Esophagus (tissue), 2 donors: ENCODE measurements at regions not wholly inside any gene's neighbourhood (a gene's known extent, or its start where the extent isn't known, plus 50 kb on each side); places are given as distances from the start of the nearest gene placed in this dataset.

Source experiments
- H3K27ac ChIP-seq, 2 donors: one replicate each; pipeline ENCODE4 v1.5.1; 2013; ENCODE audit warnings: low read depth in 2 of 2, mild to moderate bottlenecking in 2 of 2, inconsistent platforms in 1 of 2, low read length in 1 of 2, moderate library complexity in 1 of 2
- H3K27me3 ChIP-seq, 2 donors: one replicate each; pipeline ENCODE4 v1.6.1; 2013; ENCODE audit warnings: low read length in 2 of 2, control low read depth in 1 of 2, mild to moderate bottlenecking in 1 of 2; ENCODE audit not compliant: insufficient read depth in 2 of 2, control insufficient read depth in 1 of 2
- H3K36me3 ChIP-seq, 2 donors: one replicate each; pipeline ENCODE4 v1.6.1; 2013; ENCODE audit warnings: low read length in 1 of 2; ENCODE audit not compliant: control insufficient read depth in 2 of 2, insufficient read depth in 2 of 2
- H3K4me1 ChIP-seq, 2 donors: one replicate each; pipeline ENCODE4 v1.6.1; 2013; ENCODE audit warnings: low read length in 1 of 2; ENCODE audit not compliant: control insufficient read depth in 2 of 2, insufficient read depth in 2 of 2
- H3K4me3 ChIP-seq, 2 donors: one replicate each; pipeline ENCODE4 v1.5.1; 2013; ENCODE audit warnings: low read length in 2 of 2, mild to moderate bottlenecking in 2 of 2, low read depth in 1 of 2, moderate library complexity in 1 of 2
- H3K9me3 ChIP-seq, 2 donors: one replicate each; pipeline ENCODE4 v1.6.1; 2013; ENCODE audit warnings: mild to moderate bottlenecking in 2 of 2, low read depth in 1 of 2, low read length in 1 of 2, moderate library complexity in 1 of 2; ENCODE audit not compliant: control insufficient read depth in 2 of 2, insufficient read depth in 1 of 2
- WGBS, 2 donors: extraction: QIAGEN DNeasy Blood & Tissue Kit; methylation state at CpG; one replicate each; pipeline ENCODE4 v1.1.7; 2013; 5-methylcytosine and 5-hydroxymethylcytosine counted together
- donor health status: healthy with polysubstance abuse.
- donor health status: Bipolar disorder and iron deficiency.

DNA sequence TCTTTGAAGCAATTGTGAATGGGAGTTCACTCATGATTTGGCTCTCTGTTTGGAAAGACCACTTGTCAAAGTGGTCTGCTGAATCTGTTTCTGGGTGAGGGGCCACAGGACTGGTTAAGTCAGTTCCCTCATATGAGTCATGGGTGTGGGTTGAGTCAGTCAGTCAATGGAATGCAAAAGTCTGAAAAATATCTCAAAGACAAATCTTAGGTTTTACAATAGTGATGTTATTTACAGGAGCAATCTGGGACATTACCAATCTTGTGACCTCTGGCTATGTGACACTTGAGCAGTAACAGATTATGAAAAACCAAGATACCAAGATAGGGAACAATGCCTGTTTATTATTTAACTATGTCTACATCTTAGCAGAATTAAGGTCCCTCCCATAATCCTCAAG is 311.6 kb downstream of the AASDHPPT start:
- Histone ChIP-seq H3K27me3 (no peaks in the 10 kb centered on the region), H3K4me3 (no peak overlapping the region), H3K4me1 (no peaks in the 10 kb centered on the region), H3K9me3 (no peaks in the 10 kb centered on the region), H3K36me3 (no peaks in the 10 kb centered on the region), H3K27ac (no peak overlapping the region)

DNA sequence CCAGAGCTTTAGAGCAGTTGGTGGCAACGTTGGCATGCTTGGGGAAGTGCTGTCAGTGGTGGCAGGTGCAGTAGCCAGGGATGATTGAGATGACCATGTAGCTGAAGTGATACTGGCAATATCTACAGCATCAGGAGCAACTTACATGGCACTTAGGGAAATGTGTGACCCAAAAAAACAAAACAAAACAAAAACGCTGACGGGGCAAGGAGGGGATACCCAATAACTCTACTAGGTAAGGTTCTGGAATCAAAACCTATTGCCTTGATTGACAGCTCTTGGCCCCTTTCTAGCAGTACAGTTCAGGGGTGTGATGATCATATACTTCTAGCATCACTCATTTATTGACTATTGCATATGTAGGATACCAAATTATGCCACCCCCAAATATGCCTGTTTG is 312.6 kb downstream of the AASDHPPT start:
- Histone ChIP-seq H3K36me3 (no peaks in the 10 kb centered on the region), H3K4me1 (no peaks in the 10 kb centered on the region), H3K27ac (no peak overlapping the region), H3K27me3 (no peaks in the 10 kb centered on the region), H3K4me3 (no peak overlapping the region), H3K9me3 (no peaks in the 10 kb centered on the region)
- WGBS, 2 donors: 83 to 87% methylated on average over 3 of the region's 3 CpGs

DNA sequence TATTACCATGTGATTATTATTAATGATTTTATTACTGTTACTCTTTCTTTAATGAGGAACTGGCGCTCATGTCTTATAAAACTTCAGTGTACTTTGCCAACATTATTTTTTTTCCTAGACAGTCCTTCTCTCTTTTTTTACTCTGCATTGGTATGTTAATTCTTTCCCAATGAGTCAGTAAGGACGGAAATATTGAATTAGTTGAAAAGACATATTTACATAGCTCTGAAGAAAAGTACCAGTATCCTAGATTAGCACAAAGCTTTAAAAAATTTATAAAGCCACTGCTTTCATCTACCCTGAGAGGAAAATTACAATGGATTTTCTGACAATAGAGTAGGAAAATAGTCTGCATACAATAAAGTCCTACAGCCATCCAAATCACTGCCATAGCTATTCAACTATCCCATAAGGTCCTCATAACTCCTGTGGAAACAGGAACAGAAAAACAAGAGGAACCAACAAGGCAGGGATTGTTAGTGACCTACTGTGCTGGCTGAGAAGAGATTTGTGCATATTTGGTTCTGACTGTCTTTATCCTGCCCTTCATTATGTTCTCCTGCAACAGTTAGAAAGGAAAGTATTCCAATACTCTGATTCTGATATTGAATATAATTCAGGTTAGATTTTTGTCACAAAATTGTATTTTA is 314.4 kb downstream of the AASDHPPT start:
- Histone ChIP-seq H3K36me3 (no peaks in the 10 kb centered on the region), H3K27ac (no peak overlapping the region), H3K4me1 (no peaks in the 10 kb centered on the region), H3K9me3 (no peaks in the 10 kb centered on the region), H3K27me3 (no peaks in the 10 kb centered on the region), H3K4me3 (no peak overlapping the region)
- 31% methylated on average over 2 of the region's 2 CpGs for WGBS, 2 donors

DNA sequence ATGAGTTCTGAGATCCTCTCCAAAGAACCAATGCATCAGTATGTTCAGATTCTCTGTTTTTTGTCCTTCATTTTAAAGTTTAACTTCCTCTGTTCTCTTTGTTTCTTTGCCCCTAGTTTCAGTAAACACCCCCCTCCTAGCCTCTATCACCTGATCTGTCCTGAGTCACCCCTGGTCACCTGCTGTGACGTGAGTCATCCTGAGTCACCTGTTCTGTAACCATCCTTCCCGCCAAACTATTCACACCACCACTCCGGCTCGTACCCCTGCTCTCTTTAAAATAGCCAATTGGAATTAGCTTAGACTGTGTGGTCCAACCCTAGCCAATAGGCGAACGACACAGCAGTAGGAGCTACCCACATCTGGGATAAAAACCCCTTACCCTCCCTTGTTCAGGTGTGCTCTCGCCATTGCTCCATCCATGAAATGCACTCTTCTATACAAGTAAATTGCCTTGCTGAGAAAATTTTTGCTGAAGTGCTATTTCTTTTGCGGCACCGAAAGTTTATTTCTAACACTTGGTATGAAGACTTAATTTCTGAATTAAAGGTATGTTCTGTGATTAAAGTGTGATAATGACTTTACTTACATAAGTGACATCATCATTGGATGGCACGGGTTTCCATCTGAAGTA is 318.4 kb downstream of the AASDHPPT start:
- 83 to 89% methylated on average over 10 of the region's 10 CpGs for WGBS, 2 donors

DNA sequence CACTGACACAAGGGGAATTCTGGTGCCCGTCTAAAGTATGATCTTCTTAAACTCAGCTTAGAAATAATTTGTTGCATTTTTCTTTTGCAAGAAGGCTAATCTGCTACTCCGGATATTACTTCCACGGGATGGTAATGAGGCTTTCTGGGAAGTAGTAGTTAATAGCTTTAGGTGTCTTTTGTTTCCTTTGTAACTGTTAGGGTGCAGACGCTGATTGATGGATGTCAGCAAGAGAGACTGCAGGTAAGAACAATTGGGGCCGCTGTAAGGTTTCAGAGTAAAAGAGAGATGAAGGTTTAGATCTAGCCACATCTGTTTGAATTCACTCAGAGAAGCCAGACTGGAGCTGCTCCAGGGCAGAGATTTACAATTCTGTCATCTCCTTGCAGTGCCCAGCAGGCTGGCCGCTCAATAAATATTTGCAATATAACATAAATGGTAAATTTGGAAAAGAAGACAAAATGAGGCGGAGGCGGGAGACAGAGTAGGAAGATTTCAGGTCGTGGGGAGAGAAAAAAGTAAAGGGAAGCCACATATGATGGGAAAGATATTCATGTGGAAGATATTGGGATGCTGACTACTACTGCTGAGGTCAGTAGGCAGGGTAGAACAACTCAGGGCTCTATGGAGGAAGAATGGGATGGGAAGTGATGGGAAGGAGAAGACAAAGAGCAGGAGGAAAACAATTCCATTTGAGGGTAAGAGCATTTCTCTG is 320.5 kb downstream of the AASDHPPT start:
- Histone ChIP-seq H3K4me3 (no peak overlapping the region), H3K36me3 (no peaks in the 10 kb centered on the region), H3K4me1 (no peaks in the 10 kb centered on the region), H3K27me3 (no peaks in the 10 kb centered on the region), H3K9me3 (no peaks in the 10 kb centered on the region), H3K27ac (no peak overlapping the region)
- 59 to 60% methylated on average over 9 of the region's 9 CpGs for WGBS, 2 donors

More for the DNA sequence above, 318.4 kb downstream of the AASDHPPT start:
- H3K4me3 ChIP-seq: no peak overlapping the region
- H3K9me3 ChIP-seq: no peaks in the 10 kb centered on the region
- H3K27me3 ChIP-seq: no peaks in the 10 kb centered on the region
- no peaks in the 10 kb centered on the region for H3K4me1 ChIP-seq
- H3K27ac ChIP-seq: no peak overlapping the region
- no peaks in the 10 kb centered on the region for H3K36me3 ChIP-seq

DNA sequence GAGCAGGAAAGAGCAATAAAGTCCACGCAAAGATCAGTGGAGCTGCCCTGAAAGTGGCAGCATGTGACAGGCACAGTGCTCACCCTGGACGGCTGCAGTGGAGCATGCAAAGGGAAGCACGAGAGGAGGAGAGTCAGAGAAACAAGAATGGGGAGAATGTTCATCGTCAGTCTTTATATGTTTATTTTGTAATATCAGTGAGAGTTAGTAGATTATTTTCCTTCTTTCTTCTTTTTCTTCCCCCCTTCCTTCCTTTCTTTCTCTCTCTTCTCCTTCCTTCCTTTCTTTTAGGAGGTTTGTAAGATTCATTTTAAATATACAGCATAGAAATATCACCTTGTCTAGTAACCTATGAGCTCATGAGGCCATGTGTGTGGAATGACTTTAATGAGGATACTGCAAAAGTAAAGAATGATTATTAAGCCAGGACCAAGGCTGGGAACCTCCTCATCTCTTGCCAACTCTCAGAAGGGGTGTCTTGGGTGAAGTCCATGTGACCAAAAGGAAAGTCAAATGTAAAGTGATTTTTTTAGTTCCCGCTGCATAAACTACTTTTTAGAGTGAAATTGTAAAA is 321.1 kb downstream of the AASDHPPT start:
- Histone ChIP-seq H3K4me1 (no peaks in the 10 kb centered on the region), H3K36me3 (no peaks in the 10 kb centered on the region), H3K27me3 (no peaks in the 10 kb centered on the region), H3K9me3 (no peaks in the 10 kb centered on the region), H3K4me3 (no peak overlapping the region), H3K27ac (no peak overlapping the region)
- WGBS, 2 donors: 52 to 56% methylated on average over 5 of the region's 5 CpGs

DNA sequence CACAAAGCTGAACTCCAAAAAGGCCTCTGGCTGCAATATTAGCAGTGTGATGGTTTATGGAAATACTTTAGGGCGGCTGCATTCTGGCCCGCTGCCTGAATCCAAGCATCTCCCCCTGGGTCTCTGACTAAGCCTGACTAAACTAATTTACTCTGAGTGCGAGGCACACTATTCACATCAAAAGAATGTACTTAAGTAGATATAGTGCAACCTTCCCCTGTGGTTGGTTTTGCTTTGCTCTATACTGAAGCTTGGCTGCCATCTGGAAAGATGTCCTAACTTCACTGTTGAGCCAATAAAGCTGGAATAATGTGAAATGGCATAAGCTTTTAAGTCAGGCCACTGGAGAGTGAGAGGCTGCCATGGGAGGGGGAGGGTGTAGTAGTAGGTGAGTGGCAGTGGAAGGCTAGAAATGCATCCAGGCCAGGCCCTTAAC is 321.6 kb downstream of the AASDHPPT start:
- 48 to 62% methylated on average over 3 of the region's 3 CpGs for WGBS, 2 donors

DNA sequence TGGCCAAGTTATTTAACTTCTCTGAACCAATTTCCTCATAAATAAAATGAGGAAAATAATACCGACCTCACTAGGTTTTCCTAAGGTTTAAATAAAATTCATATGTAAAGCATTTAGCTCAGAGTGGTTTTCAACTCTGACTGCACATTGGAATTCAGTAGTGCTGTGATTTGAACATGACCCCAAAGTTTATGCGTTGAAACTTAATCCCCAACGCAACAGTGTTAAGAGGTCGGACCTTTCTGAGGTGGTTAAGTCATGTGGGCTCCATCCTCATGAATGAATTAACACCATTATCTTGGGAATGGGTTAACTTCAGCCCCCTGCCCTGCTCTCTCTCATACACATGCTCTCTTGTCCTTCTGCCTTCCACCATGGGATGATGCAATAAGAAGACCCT is 322.2 kb downstream of the AASDHPPT start:
- Histone ChIP-seq H3K36me3 (no peaks in the 10 kb centered on the region), H3K27ac (no peak overlapping the region), H3K4me1 (no peaks in the 10 kb centered on the region), H3K9me3 (no peaks in the 10 kb centered on the region), H3K27me3 (no peaks in the 10 kb centered on the region), H3K4me3 (no peak overlapping the region)
- WGBS, 2 donors: 91 to 94% methylated on average over 4 of the region's 4 CpGs

More for the DNA sequence above, 321.6 kb downstream of the AASDHPPT start:
- Histone ChIP-seq H3K27me3 (no peaks in the 10 kb centered on the region), H3K9me3 (no peaks in the 10 kb centered on the region), H3K27ac (no peak overlapping the region), H3K4me1 (no peaks in the 10 kb centered on the region), H3K4me3 (no peak overlapping the region), H3K36me3 (no peaks in the 10 kb centered on the region)

DNA sequence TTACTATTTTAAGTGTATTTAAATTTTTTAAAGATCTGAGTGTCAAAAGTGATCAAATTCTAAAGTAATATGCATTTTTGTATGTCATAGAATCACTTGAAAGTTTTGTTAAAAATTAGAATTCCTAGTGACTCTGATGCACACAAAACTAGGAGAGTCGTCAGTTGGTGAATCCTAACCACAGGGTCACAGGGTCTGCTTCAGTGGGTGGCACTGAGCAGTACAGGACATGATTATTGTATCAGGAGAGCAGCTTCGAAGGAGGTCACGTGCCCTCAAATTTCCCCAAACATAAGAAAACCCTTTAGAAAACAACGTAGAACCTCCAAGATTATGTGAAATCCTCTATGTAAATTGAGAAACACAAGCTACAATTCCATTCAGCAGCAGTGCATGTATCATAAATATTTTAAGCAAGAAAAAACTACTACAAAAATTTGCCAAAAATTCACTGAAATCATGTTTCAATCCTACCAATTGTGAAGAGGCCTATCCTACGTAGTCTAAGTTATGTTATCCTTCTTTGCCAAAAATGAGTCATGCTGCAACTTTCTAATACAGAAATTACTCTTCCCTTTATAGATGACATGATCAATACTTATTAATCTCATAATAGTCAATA is 323.6 kb downstream of the AASDHPPT start:
- Histone ChIP-seq H3K27ac (no peak overlapping the region), H3K9me3 (no peaks in the 10 kb centered on the region), H3K4me3 (no peak overlapping the region), H3K4me1 (no peaks in the 10 kb centered on the region), H3K27me3 (no peaks in the 10 kb centered on the region), H3K36me3 (no peaks in the 10 kb centered on the region)
- 81 to 86% methylated on average over 5 of the region's 5 CpGs for WGBS, 2 donors
